ENCODE measurements at regions not wholly inside any gene's neighbourhood (a gene's known extent, or its start where the extent isn't known, plus 50 kb on each side); places are given as distances from the start of the nearest gene placed in this dataset.

DNA sequence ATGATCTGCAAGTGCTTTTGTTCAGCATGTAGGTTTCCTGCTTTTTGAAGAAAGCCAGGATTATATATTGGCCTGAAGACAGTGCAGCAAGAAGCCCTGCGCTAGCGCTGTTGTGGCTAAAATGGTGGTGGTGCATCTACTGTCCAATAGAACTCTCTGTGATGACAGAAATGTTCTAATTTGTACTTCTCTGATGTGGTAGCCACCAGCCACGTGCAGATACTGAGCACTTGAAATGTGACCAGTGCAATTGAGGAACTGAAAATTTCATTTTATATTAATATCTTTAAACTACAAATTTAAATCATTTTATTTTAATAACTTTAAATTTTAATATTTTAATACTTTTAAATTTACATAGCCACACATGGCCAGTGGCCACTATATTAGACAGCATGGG lies 73.0 kb upstream of the PAX6 start:
- TF ChIP-seq EZH2 (IDR thresholded peaks at IDR 0.05; ENCODE audit: borderline replicate concordance, low read depth, low read length, poor library complexity, severe bottlenecking): no peak
- TF ChIP-seq, protein P1, sequence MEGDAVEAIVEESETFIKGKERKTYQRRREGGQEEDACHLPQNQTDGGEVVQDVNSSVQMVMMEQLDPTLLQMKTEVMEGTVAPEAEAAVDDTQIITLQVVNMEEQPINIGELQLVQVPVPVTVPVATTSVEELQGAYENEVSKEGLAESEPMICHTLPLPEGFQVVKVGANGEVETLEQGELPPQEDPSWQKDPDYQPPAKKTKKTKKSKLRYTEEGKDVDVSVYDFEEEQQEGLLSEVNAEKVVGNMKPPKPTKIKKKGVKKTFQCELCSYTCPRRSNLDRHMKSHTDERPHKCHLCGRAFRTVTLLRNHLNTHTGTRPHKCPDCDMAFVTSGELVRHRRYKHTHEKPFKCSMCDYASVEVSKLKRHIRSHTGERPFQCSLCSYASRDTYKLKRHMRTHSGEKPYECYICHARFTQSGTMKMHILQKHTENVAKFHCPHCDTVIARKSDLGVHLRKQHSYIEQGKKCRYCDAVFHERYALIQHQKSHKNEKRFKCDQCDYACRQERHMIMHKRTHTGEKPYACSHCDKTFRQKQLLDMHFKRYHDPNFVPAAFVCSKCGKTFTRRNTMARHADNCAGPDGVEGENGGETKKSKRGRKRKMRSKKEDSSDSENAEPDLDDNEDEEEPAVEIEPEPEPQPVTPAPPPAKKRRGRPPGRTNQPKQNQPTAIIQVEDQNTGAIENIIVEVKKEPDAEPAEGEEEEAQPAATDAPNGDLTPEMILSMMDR (conservative IDR thresholded peaks at IDR 0.05; ENCODE audit: low read depth, low read length): no peak

All from A673 (cell line).